Mammary epithelial cell (primary cell): ENCODE measurements at regions not wholly inside any gene's neighbourhood (a gene's known extent, or its start where the extent isn't known, plus 50 kb on each side); places are given as distances from the start of the nearest gene placed in this dataset.

ENCODE experiments used
- CTCF ChIP-seq, 2 donors: IDR thresholded peaks in 1 of 2; conservative IDR thresholded peaks in 1 of 2; 2 replicates each; pipeline ENCODE4 v1.5.1; 2011 to 2012; ENCODE audit warnings: inconsistent platforms in 2 of 2, low read length in 2 of 2, mild to moderate bottlenecking in 2 of 2, control low read depth in 1 of 2, low read depth in 1 of 2; ENCODE audit not compliant: insufficient read depth in 1 of 2; ENCODE audit errors: extremely low read depth in 1 of 2
- EZH2 ChIP-seq: IDR thresholded peaks from 2 replicates; pipeline ENCODE4 v1.6.1; 2012; ENCODE audit warnings: low read length, inconsistent platforms, borderline replicate concordance

DNA sequence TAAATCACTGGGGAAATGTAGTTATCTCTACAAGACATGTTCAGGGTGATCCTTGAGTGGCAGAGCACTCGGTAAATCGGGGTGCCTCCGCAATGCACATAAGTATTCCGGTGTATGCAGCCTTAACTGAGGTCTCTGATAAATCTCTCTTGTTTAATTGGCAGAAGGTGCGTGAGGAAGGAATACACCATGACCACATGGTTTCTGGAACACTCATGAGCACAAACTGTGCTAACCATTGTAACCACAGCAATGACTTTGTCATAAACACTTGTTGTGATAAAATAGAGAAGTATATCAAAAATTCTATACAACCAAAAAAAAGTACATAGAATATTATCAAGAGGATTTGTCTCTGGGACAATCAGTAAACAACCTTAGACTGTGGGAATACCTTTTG lies 146.8 kb upstream of the DIO2 start:
- no peak for TF ChIP-seq CTCF (conservative IDR thresholded peaks at IDR 0.05 in 1 of 2, IDR thresholded peaks at IDR 0.05 in 1 of 2; ENCODE audit: extremely low read depth in 1 of 2, insufficient read depth in 1 of 2, low read depth in 1 of 2, low read length in 2 of 2)
- TF ChIP-seq EZH2: no peak
